RWPE2 (cell line): ENCODE measurements at regions not wholly inside any gene's neighbourhood (a gene's known extent, or its start where the extent isn't known, plus 50 kb on each side); places are given as distances from the start of the nearest gene placed in this dataset.

Source experiments
- ATAC-seq: fragments of 200-7000 bp; cut with Tn5 transposase; 3 replicates; pipeline ENCODE4 v1.9.1; 2021; ENCODE audit warnings: low read depth
- DNase-seq: peaks from one replicate; pipeline ENCODE4 v3.0.0-alpha.2; 2020; ENCODE audit warnings: low spot score
- H3K27ac ChIP-seq: fragments of 450-650 bp; 2 replicates; pipeline ENCODE4 v1.5.1; 2017; ENCODE audit warnings: mild to moderate bottlenecking; ENCODE audit not compliant: poor library complexity, severe bottlenecking
- H3K27me3 ChIP-seq: fragments of 250-450 bp; sonication (Bioruptor Pico); 2 replicates; pipeline ENCODE4 v1.5.1; 2021; ENCODE audit warnings: mild to moderate bottlenecking, moderate library complexity; ENCODE audit not compliant: insufficient read depth, poor library complexity, severe bottlenecking
- H3K36me3 ChIP-seq: fragments of 250-450 bp; sonication (Bioruptor Pico); 2 replicates; pipeline ENCODE4 v1.5.1; 2020; ENCODE audit warnings: low read depth, mild to moderate bottlenecking, moderate library complexity
- H3K4me1 ChIP-seq: fragments of 250-450 bp; sonication (Bioruptor Pico); 2 replicates; pipeline ENCODE4 v1.5.1; 2021; ENCODE audit warnings: mild to moderate bottlenecking, moderate library complexity; ENCODE audit not compliant: insufficient read depth, poor library complexity, severe bottlenecking
- H3K4me3 ChIP-seq: fragments of 250-450 bp; sonication (Bioruptor Pico); 2 replicates; pipeline ENCODE4 v1.5.1; 2021; ENCODE audit warnings: mild to moderate bottlenecking, moderate library complexity; ENCODE audit not compliant: severe bottlenecking
- H3K9me3 ChIP-seq: fragments of 250-450 bp; sonication (Bioruptor Pico); 2 replicates; pipeline ENCODE4 v1.5.1; 2021; ENCODE audit warnings: mild to moderate bottlenecking, moderate library complexity; ENCODE audit not compliant: severe bottlenecking
- CTCF ChIP-seq: fragments of 450-650 bp; IDR thresholded peaks from one replicate; pipeline ENCODE4 v1.5.1; 2017; ENCODE audit warnings: mild to moderate bottlenecking, moderate library complexity; ENCODE audit not compliant: poor library complexity, severe bottlenecking

GRCh38 chr1:5485968-5486696 lies 506.1 kb downstream of the NPHP4 start:
- no peaks in the 10 kb centered on the region for H3K36me3 ChIP-seq
- ATAC-seq, result no peak
- DNase-seq, result no peak
- H3K4me1 ChIP-seq, result no peaks in the 10 kb centered on the region
- TF ChIP-seq CTCF, result no peak
- no peak overlapping the region for H3K4me3 ChIP-seq
- no peaks in the 10 kb centered on the region for H3K9me3 ChIP-seq
- H3K27ac ChIP-seq, result no peak overlapping the region
- peaks cover 3% of the 10 kb centered on the region for H3K27me3 ChIP-seq

GRCh38 chr1:5485436-5485835 lies 506.8 kb downstream of the NPHP4 start:
- no peak for TF ChIP-seq CTCF
- H3K9me3 ChIP-seq, result no peaks in the 10 kb centered on the region
- no peak overlapping the region for H3K27ac ChIP-seq
- H3K4me3 ChIP-seq, result no peak overlapping the region
- no peaks in the 10 kb centered on the region for H3K36me3 ChIP-seq
- DNase-seq, result no peak
- no peak for ATAC-seq
- H3K4me1 ChIP-seq, result no peaks in the 10 kb centered on the region
- peaks cover 3% of the 10 kb centered on the region for H3K27me3 ChIP-seq

- no peak overlapping the region for H3K4me3 ChIP-seq
- no peak overlapping the region for H3K27ac ChIP-seq
- ATAC-seq (no peak), DNase-seq (no peak)
- no peaks in the 10 kb centered on the region for H3K4me1 ChIP-seq
- H3K9me3 ChIP-seq, result no peaks in the 10 kb centered on the region
- H3K36me3 ChIP-seq, result no peaks in the 10 kb centered on the region
- TF ChIP-seq CTCF, result no peak
- peaks cover 3% of the 10 kb centered on the region for H3K27me3 ChIP-seq
Measured at GRCh38 chr1:5484451-5485165, 507.6 kb downstream of the NPHP4 start.

GRCh38 chr1:5481889-5482288 lies 510.3 kb downstream of the NPHP4 start:
- Histone ChIP-seq H3K9me3 (no peaks in the 10 kb centered on the region), H3K4me3 (no peak overlapping the region), H3K36me3 (no peaks in the 10 kb centered on the region), H3K4me1 (no peaks in the 10 kb centered on the region), H3K27ac (no peak overlapping the region), H3K27me3 (peaks cover 3% of the 10 kb centered on the region)
- ATAC-seq, result no peak
- DNase-seq, result no peak
- TF ChIP-seq CTCF, result no peak

GRCh38 chr1:5480906-5481305 lies 511.3 kb downstream of the NPHP4 start:
- H3K27ac ChIP-seq, result no peak overlapping the region
- H3K27me3 ChIP-seq, result peaks cover 3% of the 10 kb centered on the region
- TF ChIP-seq CTCF, result no peak
- H3K4me3 ChIP-seq, result no peak overlapping the region
- H3K36me3 ChIP-seq, result no peaks in the 10 kb centered on the region
- no peak for ATAC-seq
- DNase-seq, result no peak
- no peaks in the 10 kb centered on the region for H3K4me1 ChIP-seq
- no peaks in the 10 kb centered on the region for H3K9me3 ChIP-seq
